ENCODE measurements at regions not wholly inside any gene's neighbourhood (a gene's known extent, or its start where the extent isn't known, plus 50 kb on each side); places are given as distances from the start of the nearest gene placed in this dataset.
A peak's percentile ranks its signal among the peaks of the same experiment; 100 is the strongest.

- no peak overlapping the region for H3K4me3 Mint-ChIP-seq
- DNase-seq: no peak
- no peaks in the 10 kb centered on the region for H3K4me1 Mint-ChIP-seq
- no peak for ATAC-seq
- peak overlapping the region in 1 of 2 donors; percentile 88 for H3K27ac Mint-ChIP-seq
- H3K27me3 Mint-ChIP-seq: peaks cover 33% of the 10 kb centered on the region
- H3K9me3 Mint-ChIP-seq: no peaks in the 10 kb centered on the region
These were observed 120.4 kb downstream of the OGFRL1 start for GRCh38 chr6:71408787-71409723.

- H3K27me3 Mint-ChIP-seq: peaks cover 32% of the 10 kb centered on the region
- DNase-seq (no peak), ATAC-seq (no peak)
- no peaks in the 10 kb centered on the region for H3K9me3 Mint-ChIP-seq
- H3K4me3 Mint-ChIP-seq: no peak overlapping the region
- no peak overlapping the region for H3K27ac Mint-ChIP-seq
- H3K4me1 Mint-ChIP-seq: no peaks in the 10 kb centered on the region
These were observed 121.6 kb downstream of the OGFRL1 start for GRCh38 chr6:71410164-71410566.

- no peaks in the 10 kb centered on the region for H3K4me1 Mint-ChIP-seq
- no peak overlapping the region for H3K27ac Mint-ChIP-seq
- H3K4me3 Mint-ChIP-seq: no peak overlapping the region
- ATAC-seq (no peak), DNase-seq (no peak)
- H3K9me3 Mint-ChIP-seq: no peaks in the 10 kb centered on the region
- H3K27me3 Mint-ChIP-seq: peaks cover 36% of the 10 kb centered on the region
These were observed 122.1 kb downstream of the OGFRL1 start for GRCh38 chr6:71410681-71411080.

- no peaks in the 10 kb centered on the region for H3K9me3 Mint-ChIP-seq
- DNase-seq (no peak), ATAC-seq (no peak)
- no peak overlapping the region for H3K4me3 Mint-ChIP-seq
- H3K27ac Mint-ChIP-seq: no peak overlapping the region
- H3K27me3 Mint-ChIP-seq: peaks cover 31% of the 10 kb centered on the region
- H3K4me1 Mint-ChIP-seq: no peaks in the 10 kb centered on the region
These were observed 123.3 kb downstream of the OGFRL1 start for GRCh38 chr6:71411882-71412281.

GRCh38 chr6:71412559-71413140 lies 124.0 kb downstream of the OGFRL1 start:
- ATAC-seq (no peak), DNase-seq (no peak)
- Mint-ChIP-seq H3K27me3 (peaks cover 31% of the 10 kb centered on the region), H3K9me3 (no peaks in the 10 kb centered on the region), H3K4me3 (no peak overlapping the region), H3K4me1 (no peaks in the 10 kb centered on the region), H3K27ac (no peak overlapping the region)

- Mint-ChIP-seq H3K9me3 (no peaks in the 10 kb centered on the region), H3K4me3 (no peak overlapping the region), H3K27ac (no peak overlapping the region), H3K27me3 (peaks cover 40% of the 10 kb centered on the region), H3K4me1 (no peaks in the 10 kb centered on the region)
- DNase-seq: no peak
- no peak for ATAC-seq
These were observed 125.9 kb downstream of the OGFRL1 start for GRCh38 chr6:71414486-71414885.

- no peak overlapping the region for H3K27ac Mint-ChIP-seq
- H3K9me3 Mint-ChIP-seq: no peaks in the 10 kb centered on the region
- ATAC-seq (no peak), DNase-seq (no peak)
- peaks cover 6% of the 10 kb centered on the region for H3K4me1 Mint-ChIP-seq
- H3K27me3 Mint-ChIP-seq: peaks cover 65% of the 10 kb centered on the region
- peak overlapping the region; percentile 21 to 24 for H3K4me3 Mint-ChIP-seq
These were observed 130.8 kb downstream of the OGFRL1 start for GRCh38 chr6:71419217-71420094.

GRCh38 chr6:71420095-71420692 lies 131.6 kb downstream of the OGFRL1 start:
- ATAC-seq (peak; percentile 59), DNase-seq (peak in 1 of 2 donors; percentile 4)
- peaks cover 69% of the 10 kb centered on the region for H3K27me3 Mint-ChIP-seq
- H3K27ac Mint-ChIP-seq: no peak overlapping the region
- H3K4me1 Mint-ChIP-seq: peaks cover 6% of the 10 kb centered on the region
- peak overlapping the region; percentile 48 to 75 for H3K4me3 Mint-ChIP-seq
- no peaks in the 10 kb centered on the region for H3K9me3 Mint-ChIP-seq

GRCh38 chr6:71420693-71421328 lies 132.2 kb downstream of the OGFRL1 start:
- Mint-ChIP-seq H3K4me3 (peak overlapping the region; percentile 48 to 75), H3K4me1 (peaks cover 6% of the 10 kb centered on the region), H3K27ac (no peak overlapping the region), H3K9me3 (no peaks in the 10 kb centered on the region), H3K27me3 (peaks cover 68% of the 10 kb centered on the region)
- ATAC-seq (peak; percentile 84), DNase-seq (peak in 1 of 2 donors; percentile 30)

GRCh38 chr6:71421611-71422010 lies 133.0 kb downstream of the OGFRL1 start:
- Mint-ChIP-seq H3K9me3 (no peaks in the 10 kb centered on the region), H3K4me3 (no peak overlapping the region), H3K4me1 (peaks cover 6% of the 10 kb centered on the region), H3K27me3 (peaks cover 70% of the 10 kb centered on the region), H3K27ac (no peak overlapping the region)
- DNase-seq: no peak
- ATAC-seq: no peak

GRCh38 chr6:71430018-71430417 lies 141.4 kb downstream of the OGFRL1 start:
- Mint-ChIP-seq H3K27me3 (peaks cover 33% of the 10 kb centered on the region), H3K9me3 (no peaks in the 10 kb centered on the region), H3K4me1 (no peaks in the 10 kb centered on the region), H3K4me3 (no peak overlapping the region), H3K27ac (no peak overlapping the region)
- DNase-seq (no peak), ATAC-seq (no peak)

GRCh38 chr6:71433441-71433840 lies 144.8 kb downstream of the OGFRL1 start:
- no peak for DNase-seq
- Mint-ChIP-seq H3K27ac (no peak overlapping the region), H3K9me3 (no peaks in the 10 kb centered on the region), H3K27me3 (peaks cover 22% of the 10 kb centered on the region), H3K4me3 (no peak overlapping the region), H3K4me1 (no peaks in the 10 kb centered on the region)
- no peak for ATAC-seq

GRCh38 chr6:71444222-71444621 lies 155.6 kb downstream of the OGFRL1 start:
- Mint-ChIP-seq H3K27me3 (peaks cover 8% of the 10 kb centered on the region), H3K4me3 (no peak overlapping the region), H3K27ac (no peak overlapping the region), H3K4me1 (no peaks in the 10 kb centered on the region), H3K9me3 (no peaks in the 10 kb centered on the region)
- no peak for DNase-seq
- ATAC-seq: no peak

GRCh38 chr6:71446057-71446456 lies 157.4 kb downstream of the OGFRL1 start:
- H3K27ac Mint-ChIP-seq: no peak overlapping the region
- peaks cover 8% of the 10 kb centered on the region for H3K27me3 Mint-ChIP-seq
- ATAC-seq (no peak), DNase-seq (no peak)
- H3K9me3 Mint-ChIP-seq: no peaks in the 10 kb centered on the region
- no peaks in the 10 kb centered on the region for H3K4me1 Mint-ChIP-seq
- H3K4me3 Mint-ChIP-seq: no peak overlapping the region

GRCh38 chr6:71446470-71446869 lies 157.9 kb downstream of the OGFRL1 start:
- no peaks in the 10 kb centered on the region for H3K9me3 Mint-ChIP-seq
- DNase-seq: no peak
- ATAC-seq: no peak
- H3K4me1 Mint-ChIP-seq: no peaks in the 10 kb centered on the region
- no peak overlapping the region for H3K27ac Mint-ChIP-seq
- peaks cover 8% of the 10 kb centered on the region for H3K27me3 Mint-ChIP-seq
- H3K4me3 Mint-ChIP-seq: no peak overlapping the region
